ENCODE measurements at regions not wholly inside any gene's neighbourhood (a gene's known extent, or its start where the extent isn't known, plus 50 kb on each side); places are given as distances from the start of the nearest gene placed in this dataset.
"Not testable (repeated sequence)": the region's sequence is repeated elsewhere in the genome, so short reads cannot be mapped to it uniquely, and the experiment has no call there.

DNA sequence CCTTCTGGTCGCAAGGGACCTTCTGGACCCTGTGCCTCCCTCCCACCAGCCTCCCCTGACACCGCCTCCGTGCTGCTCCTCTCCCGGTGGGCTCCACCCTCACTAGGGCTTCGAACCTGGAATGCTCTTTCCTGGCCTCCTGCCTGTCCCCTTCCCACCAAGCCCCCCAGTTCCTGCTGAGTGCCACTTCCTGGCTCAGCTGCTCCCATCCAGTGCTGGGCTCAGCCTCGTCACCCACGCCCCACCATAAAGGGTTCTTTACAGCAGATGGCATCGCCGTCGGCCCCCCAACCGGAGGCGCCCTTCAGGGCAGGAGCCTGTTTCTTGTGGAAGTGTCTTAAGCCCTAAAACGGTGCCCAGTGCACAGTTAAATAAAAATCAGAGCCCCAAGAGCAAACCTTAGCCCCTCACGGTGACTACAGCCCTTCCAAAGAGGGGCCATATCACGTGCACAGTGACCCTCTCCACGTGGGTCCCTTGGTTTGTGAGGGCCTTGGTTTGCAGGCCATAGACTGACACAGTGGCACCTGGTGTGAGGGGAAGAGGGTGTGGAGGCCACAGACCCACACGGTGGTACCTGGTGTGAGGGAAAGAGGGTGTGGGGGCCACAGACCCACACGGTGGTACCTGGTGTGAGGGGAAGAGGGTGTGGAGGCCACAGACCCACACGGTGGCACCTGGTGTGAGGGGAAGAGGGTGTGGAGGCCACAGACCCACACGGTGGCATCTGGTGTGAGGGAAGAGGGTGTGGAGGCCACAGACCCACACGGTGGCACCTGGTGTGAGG is 111.4 kb downstream of the METRNL start:
- peaks cover 0 to 2% (median 0%) of the 10 kb centered on the region in 3 donors for H3K4me1 ChIP-seq (ENCODE audit: control insufficient read depth in 2 of 3, insufficient read depth in 2 of 3, low read depth in 1 of 3, low read length in 3 of 3)
- peaks cover 0 to 4% (median 0%) of the 10 kb centered on the region in 3 donors for H3K9me3 ChIP-seq (ENCODE audit: control insufficient read depth in 2 of 3, insufficient read depth in 1 of 3, low read length in 3 of 3)
- no peak overlapping the region for H3K27ac ChIP-seq (ENCODE audit: low read depth in 2 of 2, low read length in 2 of 2)
- no peaks in the 10 kb centered on the region for H3K36me3 ChIP-seq (ENCODE audit: control insufficient read depth in 2 of 3, insufficient read depth in 3 of 3, low read length in 3 of 3)
- peak in 3 of 5 donors; percentile 8 to 67 (median 36) for DNase-seq
- no peak for TF ChIP-seq CTCF (IDR thresholded peaks at IDR 0.05; ENCODE audit: borderline replicate concordance, extremely low read depth, insufficient read depth)
- FAIRE-seq, result no peak
- intact Hi-C loops (cut with DNase I), result no loop called here
- no peak overlapping the region for H3K4me3 ChIP-seq (ENCODE audit: low read length in 3 of 3)
- H3K9ac ChIP-seq (ENCODE audit: low read length in 3 of 3), result no peak overlapping the region
- no peaks in the 10 kb centered on the region for H3K27me3 ChIP-seq (ENCODE audit: control insufficient read depth, insufficient read depth, low read length)

- no peak for TF ChIP-seq CTCF (IDR thresholded peaks at IDR 0.05; ENCODE audit: borderline replicate concordance, extremely low read depth, insufficient read depth)
- H3K36me3 ChIP-seq (ENCODE audit: control insufficient read depth in 2 of 3, insufficient read depth in 3 of 3, low read length in 3 of 3), result no peaks in the 10 kb centered on the region
- H3K9ac ChIP-seq (ENCODE audit: low read length in 3 of 3), result no peak overlapping the region
- peaks cover 0 to 4% (median 0%) of the 10 kb centered on the region in 3 donors for H3K9me3 ChIP-seq (ENCODE audit: control insufficient read depth in 2 of 3, insufficient read depth in 1 of 3, low read length in 3 of 3)
- no peaks in the 10 kb centered on the region for H3K27me3 ChIP-seq (ENCODE audit: control insufficient read depth, insufficient read depth, low read length)
- no peak overlapping the region for H3K4me3 ChIP-seq (ENCODE audit: low read length in 3 of 3)
- peaks cover 0 to 3% (median 0%) of the 10 kb centered on the region in 3 donors for H3K4me1 ChIP-seq (ENCODE audit: control insufficient read depth in 2 of 3, insufficient read depth in 2 of 3, low read depth in 1 of 3, low read length in 3 of 3)
- intact Hi-C loops (cut with DNase I), result no loop called here
- DNase-seq (peak in 2 of 5 donors; percentile 23 to 67), FAIRE-seq (no peak)
- H3K27ac ChIP-seq (ENCODE audit: low read depth in 2 of 2, low read length in 2 of 2), result no peak overlapping the region
Measured at GRCh38 chr17:83191388-83192160, 112.2 kb downstream of the METRNL start.

- DNase-seq (peak in 2 of 5 donors; percentile 39 to 68), FAIRE-seq (no peak)
- no peak overlapping the region for H3K27ac ChIP-seq (ENCODE audit: low read depth in 2 of 2, low read length in 2 of 2)
- H3K36me3 ChIP-seq (ENCODE audit: control insufficient read depth in 2 of 3, insufficient read depth in 3 of 3, low read length in 3 of 3), result no peaks in the 10 kb centered on the region
- intact Hi-C loops (cut with DNase I), result no loop called here
- peaks cover 0 to 4% (median 0%) of the 10 kb centered on the region in 3 donors for H3K4me1 ChIP-seq (ENCODE audit: control insufficient read depth in 2 of 3, insufficient read depth in 2 of 3, low read depth in 1 of 3, low read length in 3 of 3)
- no peak overlapping the region for H3K9ac ChIP-seq (ENCODE audit: low read length in 3 of 3)
- TF ChIP-seq CTCF (IDR thresholded peaks at IDR 0.05; ENCODE audit: borderline replicate concordance, extremely low read depth, insufficient read depth), result no peak
- H3K9me3 ChIP-seq (ENCODE audit: control insufficient read depth in 2 of 3, insufficient read depth in 1 of 3, low read length in 3 of 3), result peaks cover 0 to 4% (median 0%) of the 10 kb centered on the region in 3 donors
- no peak overlapping the region for H3K4me3 ChIP-seq (ENCODE audit: low read length in 3 of 3)
- no peaks in the 10 kb centered on the region for H3K27me3 ChIP-seq (ENCODE audit: control insufficient read depth, insufficient read depth, low read length)
Measured at GRCh38 chr17:83192161-83192788, 112.9 kb downstream of the METRNL start.

- DNase-seq, result peak in 2 of 5 donors; percentile 12 to 71
- intact Hi-C loops (cut with DNase I); H3K9me3 ChIP-seq (ENCODE audit: control insufficient read depth in 2 of 3, insufficient read depth in 1 of 3, low read length in 3 of 3); H3K9ac ChIP-seq (ENCODE audit: low read length in 3 of 3); FAIRE-seq; H3K36me3 ChIP-seq (ENCODE audit: control insufficient read depth in 2 of 3, insufficient read depth in 3 of 3, low read length in 3 of 3); H3K4me1 ChIP-seq (ENCODE audit: control insufficient read depth in 2 of 3, insufficient read depth in 2 of 3, low read depth in 1 of 3, low read length in 3 of 3); H3K27me3 ChIP-seq (ENCODE audit: control insufficient read depth, insufficient read depth, low read length); H3K27ac ChIP-seq (ENCODE audit: low read depth in 2 of 2, low read length in 2 of 2); H3K4me3 ChIP-seq (ENCODE audit: low read length in 3 of 3): not testable (repeated sequence)
Measured at GRCh38 chr17:83192789-83193335, 113.5 kb downstream of the METRNL start.
